ENCODE measurements at regions not wholly inside any gene's neighbourhood (a gene's known extent, or its start where the extent isn't known, plus 50 kb on each side); places are given as distances from the start of the nearest gene placed in this dataset.

GRCh38 chr17:53017227-53017626 is 805.5 kb upstream of the KIF2B start:
- TF ChIP-seq CTCF (IDR thresholded peaks at IDR 0.05; ENCODE audit: low read length) (no peak), EZH2 (IDR thresholded peaks at IDR 0.05; ENCODE audit: borderline replicate concordance, low read length) (no peak)

Measured in OCI-LY1 (cell line).